CD4-positive, alpha-beta T cell (primary cell): ENCODE measurements at regions not wholly inside any gene's neighbourhood (a gene's known extent, or its start where the extent isn't known, plus 50 kb on each side); places are given as distances from the start of the nearest gene placed in this dataset.

Experiments used
- ATAC-seq: fragments of 200-7000 bp; cut with Tn5 transposase; one replicate; pipeline ENCODE4 v1.10.0; 2022; ENCODE audit warnings: mild to moderate bottlenecking; ENCODE audit not compliant: poor library complexity
- CTCF ChIA-PET: fragments of 350-600 bp; sonication (Branson Sonifier 250); formaldehyde crosslinking; loops from one replicate; lab custom pipeline; 2021; ENCODE audit warnings: antibody characterized with exemption, inconsistent platforms; lab: Charles Lee
- POLR2A ChIA-PET: fragments of 350-600 bp; sonication (Branson Sonifier 250); formaldehyde crosslinking; loops from one replicate; lab custom pipeline; 2021; ENCODE audit warnings: antibody characterized with exemption, inconsistent platforms; lab: Charles Lee
- DNase-seq, 14 experiments: peaks; one replicate each; pipeline ENCODE4 v3.0.0-alpha.2; 2013 to 2020; ENCODE audit warnings: mixed read lengths in 2 of 14
- H3K27ac ChIP-seq, 2 donors: one replicate each; pipeline versions ENCODE4 v1.5.1 to v1.7.0; 2013; ENCODE audit warnings: low read length in 2 of 2, low read depth in 1 of 2, mild to moderate bottlenecking in 1 of 2
- H3K27me3 ChIP-seq, 2 experiments: 1 replicate in 1 of 2; 2 replicates in 1 of 2; pipeline versions ENCODE4 v1.6.1 to v1.7.0; 2013; ENCODE audit warnings: low read length in 2 of 2, control low read depth in 1 of 2, mild to moderate bottlenecking in 1 of 2, moderate library complexity in 1 of 2; ENCODE audit not compliant: insufficient read depth in 2 of 2, control insufficient read depth in 1 of 2
- H3K36me3 ChIP-seq: one replicate; pipeline ENCODE4 v1.6.1; 2013; ENCODE audit warnings: low read length, control low read depth; ENCODE audit not compliant: insufficient read depth
- H3K4me1 ChIP-seq: one replicate; pipeline ENCODE4 v1.6.1; 2013; ENCODE audit warnings: low read length, control low read depth; ENCODE audit not compliant: insufficient read depth
- H3K4me3 ChIP-seq: one replicate; pipeline ENCODE4 v1.5.1; 2013; ENCODE audit warnings: mild to moderate bottlenecking, low read length, moderate library complexity
- H3K9me3 ChIP-seq, 2 experiments: 1 replicate in 1 of 2; 2 replicates in 1 of 2; pipeline versions ENCODE4 v1.6.1 to v1.7.0; 2013; ENCODE audit warnings: low read length in 2 of 2, mild to moderate bottlenecking in 2 of 2, control low read depth in 1 of 2, moderate library complexity in 1 of 2; ENCODE audit not compliant: control insufficient read depth in 1 of 2, insufficient read depth in 1 of 2
- H3K27ac Mint-ChIP-seq: one replicate; pipeline ENCODE4 v1.8.0; 2020; ENCODE audit warnings: mixed read lengths
- H3K27me3 Mint-ChIP-seq: one replicate; pipeline ENCODE4 v1.8.0; 2021; ENCODE audit warnings: mixed read lengths
- H3K36me3 Mint-ChIP-seq: one replicate; pipeline ENCODE4 v1.8.0; 2021; ENCODE audit warnings: low read depth, mixed read lengths
- H3K4me1 Mint-ChIP-seq: one replicate; pipeline ENCODE4 v1.8.0; 2021; ENCODE audit warnings: low read depth, mixed read lengths
- H3K4me3 Mint-ChIP-seq: one replicate; pipeline ENCODE4 v1.8.0; 2020; ENCODE audit warnings: mild to moderate bottlenecking, mixed read lengths
- H3K9me3 Mint-ChIP-seq: one replicate; pipeline ENCODE4 v1.8.0; 2020; ENCODE audit warnings: mixed read lengths
- intact Hi-C, 2 experiments: fragments of 100-400 bp; cut with DNase I in 1 of 2; cut with micrococcal nuclease in 1 of 2; formaldehyde crosslinking; loops; one replicate each; pipeline versions ENCODE4 v1.15.1 to v1.9.0; 2023 to 2025; cut with DNase I, micrococcal nuclease
- TF ChIP-seq, protein P1 (sequence below): fragments of 200-600 bp; IDR thresholded peaks from one replicate; pipeline ENCODE4 v1.8.0; 2022; ENCODE audit warnings: antibody characterized with exemption, mild to moderate bottlenecking

DNA sequence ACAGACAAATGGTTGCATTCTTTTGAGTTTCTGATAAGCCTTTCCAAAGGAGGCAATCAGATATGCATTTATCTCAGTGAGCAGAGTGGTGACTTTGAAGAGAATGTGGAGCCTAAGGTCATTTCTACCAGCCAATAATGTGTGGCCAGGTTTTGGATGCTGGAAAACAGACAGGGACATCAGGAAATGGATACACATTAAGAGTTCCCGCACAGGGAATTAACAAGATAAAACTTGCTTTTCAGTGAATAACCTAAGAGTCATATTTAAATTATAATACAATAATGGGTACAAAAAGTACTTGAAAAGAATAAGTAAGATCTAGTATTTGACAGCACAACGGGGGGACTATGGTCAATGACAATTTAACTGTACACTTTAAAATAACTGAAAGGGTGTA, 492.3 kb upstream of the FAM241A start:
- Mint-ChIP-seq H3K36me3 (no peaks in the 10 kb centered on the region), H3K4me3 (no peak overlapping the region), H3K27me3 (no peaks in the 10 kb centered on the region), H3K27ac (no peak overlapping the region), H3K4me1 (no peaks in the 10 kb centered on the region), H3K9me3 (peaks cover 2% of the 10 kb centered on the region)
- Histone ChIP-seq H3K27me3 (no peaks in the 10 kb centered on the region), H3K9me3 (no peaks in the 10 kb centered on the region), H3K4me1 (no peaks in the 10 kb centered on the region), H3K4me3 (no peak overlapping the region), H3K36me3 (no peaks in the 10 kb centered on the region), H3K27ac (no peak overlapping the region)
- ATAC-seq (no peak), DNase-seq (no peak)
- TF ChIP-seq, protein P1, sequence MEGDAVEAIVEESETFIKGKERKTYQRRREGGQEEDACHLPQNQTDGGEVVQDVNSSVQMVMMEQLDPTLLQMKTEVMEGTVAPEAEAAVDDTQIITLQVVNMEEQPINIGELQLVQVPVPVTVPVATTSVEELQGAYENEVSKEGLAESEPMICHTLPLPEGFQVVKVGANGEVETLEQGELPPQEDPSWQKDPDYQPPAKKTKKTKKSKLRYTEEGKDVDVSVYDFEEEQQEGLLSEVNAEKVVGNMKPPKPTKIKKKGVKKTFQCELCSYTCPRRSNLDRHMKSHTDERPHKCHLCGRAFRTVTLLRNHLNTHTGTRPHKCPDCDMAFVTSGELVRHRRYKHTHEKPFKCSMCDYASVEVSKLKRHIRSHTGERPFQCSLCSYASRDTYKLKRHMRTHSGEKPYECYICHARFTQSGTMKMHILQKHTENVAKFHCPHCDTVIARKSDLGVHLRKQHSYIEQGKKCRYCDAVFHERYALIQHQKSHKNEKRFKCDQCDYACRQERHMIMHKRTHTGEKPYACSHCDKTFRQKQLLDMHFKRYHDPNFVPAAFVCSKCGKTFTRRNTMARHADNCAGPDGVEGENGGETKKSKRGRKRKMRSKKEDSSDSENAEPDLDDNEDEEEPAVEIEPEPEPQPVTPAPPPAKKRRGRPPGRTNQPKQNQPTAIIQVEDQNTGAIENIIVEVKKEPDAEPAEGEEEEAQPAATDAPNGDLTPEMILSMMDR = no peak
- CTCF ChIA-PET = no interaction called here
- intact Hi-C loops = no loop called here
- POLR2A ChIA-PET = no interaction called here

- Histone ChIP-seq H3K9me3 (no peaks in the 10 kb centered on the region), H3K36me3 (no peaks in the 10 kb centered on the region), H3K4me1 (no peaks in the 10 kb centered on the region), H3K27ac (no peak overlapping the region), H3K27me3 (no peaks in the 10 kb centered on the region), H3K4me3 (no peak overlapping the region)
- no peak overlapping the region for H3K4me3 Mint-ChIP-seq
- DNase-seq (no peak), ATAC-seq (no peak)
- no peaks in the 10 kb centered on the region for H3K27me3 Mint-ChIP-seq
- no peaks in the 10 kb centered on the region for H3K4me1 Mint-ChIP-seq
- no peaks in the 10 kb centered on the region for H3K36me3 Mint-ChIP-seq
- POLR2A ChIA-PET = no interaction called here
- TF ChIP-seq, protein P1 = no peak
- H3K27ac Mint-ChIP-seq = no peak overlapping the region
- CTCF ChIA-PET = no interaction called here
- intact Hi-C loops = no loop called here
- H3K9me3 Mint-ChIP-seq = peaks cover 5% of the 10 kb centered on the region
These were observed 482.8 kb upstream of the FAM241A start for GRCh38 chr4:111662496-111662895.

DNA sequence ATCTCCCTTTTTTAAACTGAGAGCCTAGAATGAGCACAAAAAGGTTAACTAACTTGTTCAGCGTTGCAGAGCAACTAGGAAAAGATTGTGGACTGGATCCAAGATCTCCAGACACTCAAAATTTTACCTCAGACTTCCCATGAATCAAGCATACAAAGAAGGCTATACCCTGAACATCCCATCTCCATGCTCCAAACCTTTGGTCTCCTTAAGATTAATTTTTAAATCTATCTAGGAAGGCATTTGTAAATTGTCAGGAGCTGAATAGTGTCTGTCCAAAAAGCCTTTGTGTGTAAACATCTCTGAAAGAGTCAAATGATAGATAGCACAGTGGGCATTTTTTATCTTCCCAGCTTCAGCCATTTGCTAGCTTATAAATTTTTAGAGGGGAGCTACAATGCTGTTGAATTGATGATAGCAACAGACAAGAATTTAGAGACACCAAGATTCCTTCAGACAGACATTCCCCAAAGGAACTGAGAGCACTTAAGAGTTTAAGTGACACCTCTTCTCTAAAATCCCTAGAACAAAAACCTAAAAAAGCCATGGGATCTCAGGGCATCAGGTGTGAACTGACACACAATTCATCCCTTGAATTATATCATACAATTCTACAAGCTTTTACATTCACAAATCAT, 480.8 kb upstream of the FAM241A start:
- Histone ChIP-seq H3K4me3 (no peak overlapping the region), H3K36me3 (no peaks in the 10 kb centered on the region), H3K9me3 (no peaks in the 10 kb centered on the region), H3K27ac (no peak overlapping the region), H3K27me3 (no peaks in the 10 kb centered on the region), H3K4me1 (no peaks in the 10 kb centered on the region)
- POLR2A ChIA-PET = no interaction called here
- no peaks in the 10 kb centered on the region for H3K36me3 Mint-ChIP-seq
- no peak overlapping the region for H3K27ac Mint-ChIP-seq
- intact Hi-C loops = no loop called here
- ATAC-seq (no peak), DNase-seq (no peak)
- no peak overlapping the region for H3K4me3 Mint-ChIP-seq
- TF ChIP-seq, protein P1 = no peak
- H3K27me3 Mint-ChIP-seq = no peaks in the 10 kb centered on the region
- H3K9me3 Mint-ChIP-seq = peaks cover 5% of the 10 kb centered on the region
- no peaks in the 10 kb centered on the region for H3K4me1 Mint-ChIP-seq
- CTCF ChIA-PET = no interaction called here
